ENCODE measurements at regions not wholly inside any gene's neighbourhood (a gene's known extent, or its start where the extent isn't known, plus 50 kb on each side); places are given as distances from the start of the nearest gene placed in this dataset.

- DNase-seq, result no peak
These were observed 252.1 kb downstream of the TMX3 start for GRCh38 chr18:68462766-68463165.

- no peak for DNase-seq
These were observed 252.8 kb downstream of the TMX3 start for GRCh38 chr18:68462148-68462547.

GRCh38 chr18:68461481-68462018 is 253.4 kb downstream of the TMX3 start:
- no peak for DNase-seq

GRCh38 chr18:68459968-68460367 is 254.9 kb downstream of the TMX3 start:
- DNase-seq, result no peak

- no peak for DNase-seq
These were observed 257.9 kb downstream of the TMX3 start for GRCh38 chr18:68456985-68457384.

GRCh38 chr18:68455229-68455603 is 259.7 kb downstream of the TMX3 start:
- DNase-seq, result no peak

- no peak for DNase-seq
These were observed 260.2 kb downstream of the TMX3 start for GRCh38 chr18:68454511-68455228.

GRCh38 chr18:68449292-68449691 is 265.6 kb downstream of the TMX3 start:
- no peak for DNase-seq

GRCh38 chr18:68448736-68449135 is 266.2 kb downstream of the TMX3 start:
- DNase-seq, result no peak

GRCh38 chr18:68447286-68447685 is 267.6 kb downstream of the TMX3 start:
- no peak for DNase-seq

- DNase-seq, result no peak
These were observed 269.1 kb downstream of the TMX3 start for GRCh38 chr18:68445668-68446426.

- DNase-seq, result no peak
These were observed 269.8 kb downstream of the TMX3 start for GRCh38 chr18:68445136-68445535.

- DNase-seq, result no peak
These were observed 273.7 kb downstream of the TMX3 start for GRCh38 chr18:68441241-68441640.

- DNase-seq, result no peak
These were observed 274.5 kb downstream of the TMX3 start for GRCh38 chr18:68440433-68440832.

GRCh38 chr18:68439642-68440041 is 275.3 kb downstream of the TMX3 start:
- DNase-seq, result no peak

- peak; percentile 17 for DNase-seq
These were observed 275.9 kb downstream of the TMX3 start for GRCh38 chr18:68438983-68439382.

GRCh38 chr18:68438536-68438935 is 276.4 kb downstream of the TMX3 start:
- DNase-seq, result no peak

- no peak for DNase-seq
These were observed 278.4 kb downstream of the TMX3 start for GRCh38 chr18:68436485-68436884.

- no peak for DNase-seq
These were observed 279.3 kb downstream of the TMX3 start for GRCh38 chr18:68435581-68435980.

GRCh38 chr18:68431922-68432198 is 283.0 kb downstream of the TMX3 start:
- no peak for DNase-seq

GRCh38 chr18:68431111-68431921 is 283.6 kb downstream of the TMX3 start:
- no peak for DNase-seq

- DNase-seq, result no peak
These were observed 285.1 kb downstream of the TMX3 start for GRCh38 chr18:68429841-68430240.

- DNase-seq, result no peak
These were observed 285.8 kb downstream of the TMX3 start for GRCh38 chr18:68429111-68429510.

- no peak for DNase-seq
These were observed 286.2 kb downstream of the TMX3 start for GRCh38 chr18:68428661-68429060.

All from GOT3 (cell line).